ENCODE measurements at regions not wholly inside any gene's neighbourhood (a gene's known extent, or its start where the extent isn't known, plus 50 kb on each side); places are given as distances from the start of the nearest gene placed in this dataset.
A peak's percentile ranks its signal among the peaks of the same experiment; 100 is the strongest.

DNA sequence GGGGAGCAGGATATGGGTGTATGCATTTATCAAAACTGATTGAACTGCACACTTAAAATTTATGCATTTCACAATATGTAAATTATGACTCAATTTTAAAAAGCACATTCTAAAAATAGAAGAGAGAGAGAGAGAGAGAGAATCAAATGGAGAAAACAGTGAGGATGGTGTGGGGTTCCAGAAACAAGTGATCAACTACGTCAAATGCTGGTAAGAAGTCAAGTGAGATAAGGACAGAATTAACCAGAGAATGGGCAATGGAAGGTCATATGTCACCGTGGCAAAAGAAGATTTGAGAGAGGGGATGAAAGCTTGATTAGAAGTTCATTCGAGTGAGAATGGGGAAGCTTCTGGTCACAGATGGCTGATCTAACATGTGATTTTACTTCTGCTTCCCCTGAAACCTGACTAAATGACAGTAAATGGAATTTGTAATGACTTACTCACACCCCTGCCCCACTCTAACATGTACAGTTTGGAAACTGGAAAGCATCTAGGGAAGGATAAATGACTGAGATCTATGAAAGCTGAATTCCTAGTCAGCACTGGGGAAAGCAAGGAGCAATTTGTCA is 276.5 kb upstream of the AMIGO2 start:
- intact Hi-C loops (cut with micrococcal nuclease; ENCODE audit: unreplicated experiment), result no loop called here
- ChIA-PET POLR2A (no interaction called here), RAD21 (ENCODE audit: unreplicated experiment) (no interaction called here), SMC1A (ENCODE audit: uncharacterized antibody, unreplicated experiment) (interaction anchor here (0.7 to 0.9 kb wide), 2 partner anchors 224 to 345 kb away, joined by 3 read pairs; no protein-coding TSS in a partner anchor), CTCF (interaction anchor here (0.7 kb wide), 1 partner anchor 150 kb away, joined by 3 read pairs; no protein-coding TSS in a partner anchor)
- Histone ChIP-seq H3K4me1 (ENCODE audit: control insufficient read depth, insufficient read depth, low read length) (peaks cover 5% of the 10 kb centered on the region), H3K36me3 (ENCODE audit: control insufficient read depth in 2 of 2, insufficient read depth in 2 of 2, low read length in 1 of 2) (no peaks in the 10 kb centered on the region), H2AFZ (ENCODE audit: control insufficient read depth, low read depth, low read length) (no peak overlapping the region), H3K27me3 (replicated peaks in 1 of 2; ENCODE audit: control insufficient read depth in 2 of 2, insufficient read depth in 2 of 2, low read length in 1 of 2) (no peaks in the 10 kb centered on the region), H4K20me1 (ENCODE audit: control insufficient read depth, insufficient read depth) (no peaks in the 10 kb centered on the region), H3K27ac (ENCODE audit: control insufficient read depth, insufficient read depth) (no peak overlapping the region), H3K79me2 (ENCODE audit: control insufficient read depth, insufficient read depth, low read length) (no peaks in the 10 kb centered on the region), H3K9me3 (replicated peaks; ENCODE audit: control insufficient read depth, insufficient read depth, low read length) (no peaks in the 10 kb centered on the region), H3K4me2 (ENCODE audit: control insufficient read depth, insufficient read depth) (peak overlapping the region; percentile 41; the same call in 1 of the 2 replicates), H3K4me3 (no peak overlapping the region), H3K9ac (ENCODE audit: control insufficient read depth, insufficient read depth, low read length) (no peak overlapping the region)
- WGBS (ENCODE audit: insufficient coverage, insufficient replicate concordance, low lambda C conversion rate, missing lambda C conversion rate), result 0% methylated on average over 3 of the region's 3 CpGs
- FAIRE-seq, result peak; percentile 54
- no TSS peak for BruUV-seq (replicated peaks)
- peak; percentile 87 for ATAC-seq
- DNase-seq (ENCODE audit: low read depth, low spot score), result peak; percentile 44
- TF ChIP-seq SPI1 (IDR thresholded peaks at IDR 0.05; ENCODE audit: borderline replicate concordance, insufficient read depth, low read depth, low read length) (0 out of 2 replicates have a peak, but pooled peaks have one; percentile 35), MTA2 (IDR thresholded peaks at IDR 0.05; ENCODE audit: low read depth) (peak; percentile 21; the same call in 1 of the 2 replicates), TCF3 (IDR thresholded peaks at IDR 0.05; ENCODE audit: borderline replicate concordance, insufficient read depth, low read depth, low read length) (no peak), BMI1 (IDR thresholded peaks at IDR 0.05; ENCODE audit: borderline replicate concordance) (no peak), PAX5 (IDR thresholded peaks at IDR 0.05; ENCODE audit: borderline replicate concordance, low read depth, low read length) (peak; percentile 98), IKZF2 (IDR thresholded peaks at IDR 0.05) (peak; percentile 20 to 41; a peak in 1 of 4 replicates), SUPT20H (IDR thresholded peaks at IDR 0.05; ENCODE audit: borderline replicate concordance, control insufficient read depth, low read depth, low read length) (no peak), RUNX3 (IDR thresholded peaks at IDR 0.05; ENCODE audit: low read length) (0 out of 2 replicates have a peak, but pooled peaks have one; percentile 25), JUNB (IDR thresholded peaks at IDR 0.05) (peak; percentile 57; the same call in 1 of the 2 replicates), EED (IDR thresholded peaks at IDR 0.05; ENCODE audit: low read depth) (0 out of 2 replicates have a peak, but pooled peaks have one; percentile 57), CREM (IDR thresholded peaks at IDR 0.05; ENCODE audit: low read depth) (0 out of 2 replicates have a peak, but pooled peaks have one; percentile 21), NFIC (IDR thresholded peaks at IDR 0.05; ENCODE audit: low read depth, low read length) (0 out of 2 replicates have a peak, but pooled peaks have one; percentile 37), EZH2 (IDR thresholded peaks at IDR 0.05; ENCODE audit: borderline replicate concordance, control insufficient read depth, low read depth, low read length) (no peak), MEF2B (IDR thresholded peaks at IDR 0.05; ENCODE audit: partially characterized antibody, poor library complexity, severe bottlenecking) (peak; percentile 64), NR2F1 (conservative IDR thresholded peaks at IDR 0.05) (peak; percentile 73), ETV6 (conservative IDR thresholded peaks at IDR 0.05 in 1 of 2, IDR thresholded peaks at IDR 0.05 in 1 of 2; ENCODE audit: borderline replicate concordance in 1 of 2, low read depth in 1 of 2) (peak in 1 of 2 experiments; percentile 77; a peak in 1 of 4 replicates), ZNF217 (IDR thresholded peaks at IDR 0.05) (peak; percentile 95), TCF7 (IDR thresholded peaks at IDR 0.05; ENCODE audit: borderline replicate concordance) (peak; percentile 76)
- TF ChIP-seq, protein P1, sequence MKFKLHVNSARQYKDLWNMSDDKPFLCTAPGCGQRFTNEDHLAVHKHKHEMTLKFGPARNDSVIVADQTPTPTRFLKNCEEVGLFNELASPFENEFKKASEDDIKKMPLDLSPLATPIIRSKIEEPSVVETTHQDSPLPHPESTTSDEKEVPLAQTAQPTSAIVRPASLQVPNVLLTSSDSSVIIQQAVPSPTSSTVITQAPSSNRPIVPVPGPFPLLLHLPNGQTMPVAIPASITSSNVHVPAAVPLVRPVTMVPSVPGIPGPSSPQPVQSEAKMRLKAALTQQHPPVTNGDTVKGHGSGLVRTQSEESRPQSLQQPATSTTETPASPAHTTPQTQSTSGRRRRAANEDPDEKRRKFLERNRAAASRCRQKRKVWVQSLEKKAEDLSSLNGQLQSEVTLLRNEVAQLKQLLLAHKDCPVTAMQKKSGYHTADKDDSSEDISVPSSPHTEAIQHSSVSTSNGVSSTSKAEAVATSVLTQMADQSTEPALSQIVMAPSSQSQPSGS (IDR thresholded peaks at IDR 0.05; ENCODE audit: low read length), result peak; percentile 37
- TF ChIP-seq, protein P2, sequence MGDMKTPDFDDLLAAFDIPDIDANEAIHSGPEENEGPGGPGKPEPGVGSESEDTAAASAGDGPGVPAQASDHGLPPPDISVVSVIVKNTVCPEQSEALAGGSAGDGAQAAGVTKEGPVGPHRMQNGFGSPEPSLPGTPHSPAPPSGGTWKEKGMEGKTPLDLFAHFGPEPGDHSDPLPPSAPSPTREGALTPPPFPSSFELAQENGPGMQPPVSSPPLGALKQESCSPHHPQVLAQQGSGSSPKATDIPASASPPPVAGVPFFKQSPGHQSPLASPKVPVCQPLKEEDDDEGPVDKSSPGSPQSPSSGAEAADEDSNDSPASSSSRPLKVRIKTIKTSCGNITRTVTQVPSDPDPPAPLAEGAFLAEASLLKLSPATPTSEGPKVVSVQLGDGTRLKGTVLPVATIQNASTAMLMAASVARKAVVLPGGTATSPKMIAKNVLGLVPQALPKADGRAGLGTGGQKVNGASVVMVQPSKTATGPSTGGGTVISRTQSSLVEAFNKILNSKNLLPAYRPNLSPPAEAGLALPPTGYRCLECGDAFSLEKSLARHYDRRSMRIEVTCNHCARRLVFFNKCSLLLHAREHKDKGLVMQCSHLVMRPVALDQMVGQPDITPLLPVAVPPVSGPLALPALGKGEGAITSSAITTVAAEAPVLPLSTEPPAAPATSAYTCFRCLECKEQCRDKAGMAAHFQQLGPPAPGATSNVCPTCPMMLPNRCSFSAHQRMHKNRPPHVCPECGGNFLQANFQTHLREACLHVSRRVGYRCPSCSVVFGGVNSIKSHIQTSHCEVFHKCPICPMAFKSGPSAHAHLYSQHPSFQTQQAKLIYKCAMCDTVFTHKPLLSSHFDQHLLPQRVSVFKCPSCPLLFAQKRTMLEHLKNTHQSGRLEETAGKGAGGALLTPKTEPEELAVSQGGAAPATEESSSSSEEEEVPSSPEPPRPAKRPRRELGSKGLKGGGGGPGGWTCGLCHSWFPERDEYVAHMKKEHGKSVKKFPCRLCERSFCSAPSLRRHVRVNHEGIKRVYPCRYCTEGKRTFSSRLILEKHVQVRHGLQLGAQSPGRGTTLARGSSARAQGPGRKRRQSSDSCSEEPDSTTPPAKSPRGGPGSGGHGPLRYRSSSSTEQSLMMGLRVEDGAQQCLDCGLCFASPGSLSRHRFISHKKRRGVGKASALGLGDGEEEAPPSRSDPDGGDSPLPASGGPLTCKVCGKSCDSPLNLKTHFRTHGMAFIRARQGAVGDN (IDR thresholded peaks at IDR 0.05), result no peak
- in situ Hi-C loops (cut with MboI), result no loop called here

All from GM12878 (cell line).